Gastroesophageal sphincter (tissue), 4 donors: ENCODE measurements at regions not wholly inside any gene's neighbourhood (a gene's known extent, or its start where the extent isn't known, plus 50 kb on each side); places are given as distances from the start of the nearest gene placed in this dataset.
"Not testable (repeated sequence)": the region's sequence is repeated elsewhere in the genome, so short reads cannot be mapped to it uniquely, and the experiment has no call there.

Experiments used
- ATAC-seq: fragments of 150-250 bp; one replicate; pipeline ENCODE4 v1.9.1; 2016; ENCODE audit warnings: mild to moderate bottlenecking, moderate library complexity
- H3K27ac ChIP-seq, 4 donors: fragments of 200-600 bp; sonication (generic) in 3 of 4; 1 replicate in 3 of 4; 2 replicates in 1 of 4; pipeline ENCODE4 v1.5.1; 2016 to 2019
- H3K27me3 ChIP-seq: fragments of 200-600 bp; sonication (generic); one replicate; pipeline ENCODE4 v1.5.1; 2019
- H3K36me3 ChIP-seq, 2 donors: fragments of 200-600 bp; sonication (generic); one replicate each; pipeline ENCODE4 v1.5.1; 2019; ENCODE audit warnings: control low read depth in 1 of 2
- H3K4me1 ChIP-seq, 3 donors: fragments of 200-600 bp; sonication (generic); 1 replicate in 2 of 3; 2 replicates in 1 of 3; pipeline ENCODE4 v1.5.1; 2016 to 2019; ENCODE audit warnings: control low read depth in 2 of 3
- H3K4me3 ChIP-seq, 2 donors: fragments of 200-600 bp; sonication (generic); one replicate each; pipeline ENCODE4 v1.5.1; 2019; ENCODE audit warnings: mild to moderate bottlenecking in 1 of 2, moderate library complexity in 1 of 2
- H3K9me3 ChIP-seq, 3 donors: fragments of 200-600 bp; sonication (generic); one replicate each; pipeline ENCODE4 v1.5.1; 2017 to 2019; ENCODE audit warnings: control low read depth in 2 of 3
- EP300 ChIP-seq: sonication (generic); formaldehyde crosslinking; IDR thresholded peaks from one replicate; pipeline ENCODE4 v1.6.1; 2017; ENCODE audit warnings: antibody characterized with exemption, mild to moderate bottlenecking
- POLR2A ChIP-seq, 2 donors: fragments of 450-650 bp; IDR thresholded peaks; one replicate each; pipeline ENCODE4 v1.6.1; 2017; ENCODE audit warnings: antibody characterized with exemption in 2 of 2, mild to moderate bottlenecking in 2 of 2, moderate library complexity in 1 of 2
- POLR2AphosphoS5 ChIP-seq: sonication (generic); formaldehyde crosslinking; IDR thresholded peaks from one replicate; pipeline ENCODE4 v1.6.1; 2017; ENCODE audit warnings: antibody characterized with exemption
- WGBS, 2 donors: methylation state at CpG; one replicate each; pipeline ENCODE4 v1.1.5; 2018; ENCODE audit warnings: low coverage in 1 of 2; 5-methylcytosine and 5-hydroxymethylcytosine counted together
- TF ChIP-seq, protein P1 (sequence below), 4 experiments: fragments of 200-600 bp in 2 of 4; fragments of 450-650 bp in 2 of 4; sonication (generic) in 1 of 4; IDR thresholded peaks; one replicate each; pipeline ENCODE4 v1.5.1; 2017 to 2019; ENCODE audit warnings: antibody characterized with exemption in 4 of 4, mild to moderate bottlenecking in 2 of 4, moderate library complexity in 2 of 4

DNA sequence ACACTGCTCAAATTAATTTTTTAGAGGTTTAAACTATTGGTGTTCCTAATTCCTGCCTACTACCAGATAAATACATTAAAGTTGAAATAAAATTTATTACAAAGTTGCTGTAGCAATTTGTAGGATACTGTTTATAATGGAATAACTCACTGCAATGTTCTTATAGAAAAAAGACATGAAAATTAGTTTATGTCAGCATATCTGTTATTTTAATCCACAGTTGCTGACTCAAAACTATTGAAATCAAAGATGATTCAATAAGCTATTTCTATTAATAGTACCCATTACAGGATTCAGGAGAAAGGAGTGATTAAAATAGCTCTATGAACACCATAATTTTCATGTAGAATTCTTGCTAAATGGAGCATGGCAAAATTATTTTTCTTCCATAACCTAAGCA lies 764.4 kb upstream of the NUDT12 start:
- Histone ChIP-seq H3K36me3 (no peaks in the 10 kb centered on the region), H3K4me1 (no peaks in the 10 kb centered on the region), H3K27ac (no peak overlapping the region), H3K27me3 (no peaks in the 10 kb centered on the region), H3K4me3 (no peak overlapping the region), H3K9me3 (no peaks in the 10 kb centered on the region)
- TF ChIP-seq, protein P1, sequence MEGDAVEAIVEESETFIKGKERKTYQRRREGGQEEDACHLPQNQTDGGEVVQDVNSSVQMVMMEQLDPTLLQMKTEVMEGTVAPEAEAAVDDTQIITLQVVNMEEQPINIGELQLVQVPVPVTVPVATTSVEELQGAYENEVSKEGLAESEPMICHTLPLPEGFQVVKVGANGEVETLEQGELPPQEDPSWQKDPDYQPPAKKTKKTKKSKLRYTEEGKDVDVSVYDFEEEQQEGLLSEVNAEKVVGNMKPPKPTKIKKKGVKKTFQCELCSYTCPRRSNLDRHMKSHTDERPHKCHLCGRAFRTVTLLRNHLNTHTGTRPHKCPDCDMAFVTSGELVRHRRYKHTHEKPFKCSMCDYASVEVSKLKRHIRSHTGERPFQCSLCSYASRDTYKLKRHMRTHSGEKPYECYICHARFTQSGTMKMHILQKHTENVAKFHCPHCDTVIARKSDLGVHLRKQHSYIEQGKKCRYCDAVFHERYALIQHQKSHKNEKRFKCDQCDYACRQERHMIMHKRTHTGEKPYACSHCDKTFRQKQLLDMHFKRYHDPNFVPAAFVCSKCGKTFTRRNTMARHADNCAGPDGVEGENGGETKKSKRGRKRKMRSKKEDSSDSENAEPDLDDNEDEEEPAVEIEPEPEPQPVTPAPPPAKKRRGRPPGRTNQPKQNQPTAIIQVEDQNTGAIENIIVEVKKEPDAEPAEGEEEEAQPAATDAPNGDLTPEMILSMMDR (IDR thresholded peaks at IDR 0.05), result no peak
- TF ChIP-seq EP300, result no peak
- TF ChIP-seq POLR2A (IDR thresholded peaks at IDR 0.05), result no peak
- no peak for TF ChIP-seq POLR2AphosphoS5
- no peak for ATAC-seq

DNA sequence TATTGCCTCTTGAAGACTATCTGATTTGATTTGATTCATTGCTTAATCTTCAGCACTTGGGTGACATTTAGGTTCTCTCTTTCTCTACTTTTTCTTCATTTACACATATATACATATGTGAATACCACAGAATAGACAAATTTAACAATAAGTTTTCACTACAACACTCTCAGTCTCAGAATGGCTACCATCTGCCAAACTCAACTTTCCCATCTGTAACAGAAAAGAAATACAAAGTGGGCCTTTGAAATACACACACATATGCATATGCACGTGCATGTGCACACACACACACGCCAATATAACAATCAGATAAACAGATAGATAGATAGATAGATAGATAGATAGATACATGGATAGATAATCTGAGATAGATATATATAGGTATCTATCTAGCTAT lies 762.8 kb upstream of the NUDT12 start:
- Histone ChIP-seq H3K27ac (no peak overlapping the region), H3K36me3 (no peaks in the 10 kb centered on the region), H3K9me3 (no peaks in the 10 kb centered on the region), H3K4me1 (no peaks in the 10 kb centered on the region), H3K4me3 (no peak overlapping the region), H3K27me3 (no peaks in the 10 kb centered on the region)
- no peak for ATAC-seq
- TF ChIP-seq POLR2A (IDR thresholded peaks at IDR 0.05) (no peak), POLR2AphosphoS5 (no peak)
- TF ChIP-seq, protein P1 (IDR thresholded peaks at IDR 0.05), result no peak
- WGBS, 2 donors, result 88 to 90% methylated on average over 2 of the region's 2 CpGs

- H3K4me1 ChIP-seq, H3K9me3 ChIP-seq, H3K27me3 ChIP-seq, H3K36me3 ChIP-seq, H3K4me3 ChIP-seq, H3K27ac ChIP-seq, ATAC-seq: not testable (repeated sequence)
Measured at GRCh38 chr5:104316676-104317075, 754.1 kb upstream of the NUDT12 start.

GRCh38 chr5:104312481-104312880 lies 749.9 kb upstream of the NUDT12 start:
- H3K4me3 ChIP-seq, result no peak overlapping the region
- WGBS, 2 donors, result 30 to 68% methylated on average over 1 of the region's 1 CpG
- H3K27ac ChIP-seq, result no peak overlapping the region
- no peaks in the 10 kb centered on the region for H3K9me3 ChIP-seq
- no peaks in the 10 kb centered on the region for H3K27me3 ChIP-seq
- TF ChIP-seq, protein P1 (IDR thresholded peaks at IDR 0.05), result no peak
- TF ChIP-seq POLR2A (IDR thresholded peaks at IDR 0.05) (no peak), EP300 (no peak), POLR2AphosphoS5 (no peak)
- H3K4me1 ChIP-seq, result no peaks in the 10 kb centered on the region
- H3K36me3 ChIP-seq, result no peaks in the 10 kb centered on the region
- no peak for ATAC-seq

DNA sequence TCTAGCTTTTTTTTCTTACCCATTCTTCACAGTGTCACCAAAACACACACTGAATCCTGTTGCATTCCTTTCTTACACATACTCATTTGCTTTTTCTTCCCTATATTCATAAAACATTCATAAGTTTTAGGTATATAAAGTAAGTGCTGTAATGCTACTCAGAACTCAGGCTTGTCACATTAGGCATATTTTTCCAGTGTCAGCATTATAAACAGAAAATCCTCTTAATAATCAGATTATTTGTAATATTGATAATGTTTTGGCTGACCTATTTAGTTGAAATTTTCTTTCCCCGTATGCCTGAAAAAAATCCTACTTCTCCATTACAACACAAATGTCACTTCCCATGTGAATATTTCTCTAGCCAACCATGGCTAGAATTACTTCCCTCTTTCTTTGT lies 743.0 kb upstream of the NUDT12 start:
- Histone ChIP-seq H3K27ac (no peak overlapping the region), H3K4me3 (no peak overlapping the region), H3K9me3 (no peaks in the 10 kb centered on the region), H3K27me3 (no peaks in the 10 kb centered on the region), H3K4me1 (no peaks in the 10 kb centered on the region), H3K36me3 (no peaks in the 10 kb centered on the region)
- 56 to 85% methylated on average over 1 of the region's 1 CpG for WGBS, 2 donors
- TF ChIP-seq POLR2AphosphoS5 (no peak), POLR2A (IDR thresholded peaks at IDR 0.05) (no peak), EP300 (no peak)
- TF ChIP-seq, protein P1 (IDR thresholded peaks at IDR 0.05), result no peak
- ATAC-seq, result no peak
